NB4 (cell line): ENCODE measurements at regions not wholly inside any gene's neighbourhood (a gene's known extent, or its start where the extent isn't known, plus 50 kb on each side); places are given as distances from the start of the nearest gene placed in this dataset.

Experiments
- CTCF ChIP-seq: IDR thresholded peaks from one replicate; pipeline ENCODE4 v1.5.1; 2012; ENCODE audit warnings: low read depth, low read length
- POLR2A ChIP-seq: IDR thresholded peaks from 2 replicates; pipeline ENCODE4 v1.6.1; 2011; ENCODE audit warnings: mild to moderate bottlenecking; ENCODE audit not compliant: insufficient read length; ENCODE audit errors: extremely low read depth

GRCh38 chr12:94762259-94762942 is 112.0 kb upstream of the TMCC3 start:
- no peak for TF ChIP-seq POLR2A
- TF ChIP-seq CTCF = no peak
